K562 (cell line): ENCODE measurements at regions not wholly inside any gene's neighbourhood (a gene's known extent, or its start where the extent isn't known, plus 50 kb on each side); places are given as distances from the start of the nearest gene placed in this dataset.

Source experiments
- ATAC-seq: fragments of 200-7000 bp; cut with Tn5 transposase; 3 replicates; pipeline ENCODE4 v1.9.1; 2020; ENCODE audit warnings: moderate library complexity
- BruUV-seq: library from RNA; stranded (reverse); fragments of 400-500 nt; replicated peaks from 2 replicates; lab custom pipeline; 2021; lab: Mats Ljungman, UMichigan
- CTCF ChIA-PET: fragments of 300-600 bp; formaldehyde crosslinking; extraction: SDS; loops from one replicate; lab custom pipeline; 2021; ENCODE audit warnings: low intra/inter-chr PET ratio; lab: Yijun Ruan, JAX
- POLR2A ChIA-PET: fragments of 300-600, 350-650 bp; sonication (Branson Sonifier 250); formaldehyde crosslinking; extraction: SDS; loops from one replicate; lab custom pipeline; 2021; ENCODE audit warnings: antibody characterized with exemption, inconsistent platforms; lab: Yijun Ruan, JAX
- DNase-seq, 4 experiments: peaks; one replicate each; pipeline versions ENCODE4 v3.0.0 to v3.0.0-alpha.2; 2011 to 2018; ENCODE audit warnings: low spot score in 3 of 4, mixed read lengths in 3 of 4; ENCODE audit errors: extremely low read depth in 1 of 4
- FAIRE-seq: peaks from 2 replicates; lab custom pipeline; 2011; peaks lifted over from hg19 to GRCh38; lab: Jason Lieb, UNC
- H2AFZ ChIP-seq: 2 replicates; pipeline ENCODE4 v1.6.0; 2011; ENCODE audit warnings: low read depth, low read length, control low read depth, inconsistent platforms
- H3K27ac ChIP-seq: fragments of 200-600 bp; 3 replicates; pipeline ENCODE4 v1.8.0; 2011; ENCODE audit warnings: low read depth, mild to moderate bottlenecking, control low read depth, inconsistent platforms, low read length, moderate library complexity, mixed read lengths; ENCODE audit errors: extremely low read depth
- H3K27me3 ChIP-seq, 2 experiments: fragments of 300-600 bp in 1 of 2; 2 replicates in 1 of 2; 3 replicates in 1 of 2; pipeline versions ENCODE4 v1.6.0 to v1.8.0; 2011; ENCODE audit warnings: inconsistent platforms in 2 of 2, low read length in 2 of 2, mild to moderate bottlenecking in 1 of 2, mixed read lengths in 1 of 2, moderate library complexity in 1 of 2; ENCODE audit not compliant: control insufficient read depth in 2 of 2, insufficient read depth in 2 of 2
- H3K36me3 ChIP-seq: fragments of 300-600 bp; 3 replicates; pipeline ENCODE4 v1.8.0; 2011; ENCODE audit warnings: mild to moderate bottlenecking, low read length, inconsistent platforms; ENCODE audit not compliant: control insufficient read depth, insufficient read depth
- H3K4me1 ChIP-seq, 2 experiments: fragments of 200-600 bp in 1 of 2; replicated peaks in 1 of 2; 2 replicates in 1 of 2; 3 replicates in 1 of 2; pipeline versions ENCODE4 v1.5.1 to v1.8.0; 2011; ENCODE audit warnings: inconsistent platforms in 2 of 2, low read length in 2 of 2, mild to moderate bottlenecking in 1 of 2, mixed read lengths in 1 of 2, moderate library complexity in 1 of 2; ENCODE audit not compliant: control insufficient read depth in 2 of 2, insufficient read depth in 2 of 2
- H3K4me2 ChIP-seq: 2 replicates; pipeline ENCODE4 v1.6.1; 2011; ENCODE audit warnings: low read length, control low read depth, inconsistent platforms, mixed read lengths; ENCODE audit not compliant: insufficient read depth
- H3K4me3 ChIP-seq: fragments of 200-600 bp; sonication (generic), shearing (Covaris generic); 2 replicates; pipeline ENCODE4 v1.5.1; 2016; ENCODE audit warnings: control low read depth, inconsistent platforms
- H3K79me2 ChIP-seq: fragments of 200-600 bp; 3 replicates; pipeline ENCODE4 v1.8.0; 2011; ENCODE audit warnings: low read length, inconsistent platforms; ENCODE audit not compliant: control insufficient read depth, insufficient read depth
- H3K9ac ChIP-seq, 2 experiments: 2 replicates each; pipeline versions ENCODE4 v1.6.0 to v1.6.1; 2011; ENCODE audit warnings: low read depth in 2 of 2, low read length in 2 of 2, control low read depth in 1 of 2, inconsistent platforms in 1 of 2, mild to moderate bottlenecking in 1 of 2, mixed read lengths in 1 of 2; ENCODE audit not compliant: insufficient read depth in 1 of 2
- H3K9me1 ChIP-seq: one replicate; pipeline ENCODE4 v1.6.0; 2011; ENCODE audit warnings: inconsistent platforms, mild to moderate bottlenecking, low read length, moderate library complexity; ENCODE audit not compliant: control insufficient read depth, insufficient read depth
- H3K9me3 ChIP-seq: replicated peaks from 2 replicates; pipeline ENCODE4 v1.5.1; 2011; ENCODE audit warnings: low read depth, low read length, inconsistent platforms; ENCODE audit not compliant: control insufficient read depth, insufficient read depth
- H4K20me1 ChIP-seq: replicated peaks from 2 replicates; pipeline ENCODE4 v1.6.1; 2011; ENCODE audit warnings: low read length, inconsistent platforms, mixed read lengths; ENCODE audit not compliant: control insufficient read depth, insufficient read depth
- BDP1 ChIP-seq: IDR thresholded peaks from 3 replicates; pipeline ENCODE4 v1.6.1; 2011; ENCODE audit not compliant: insufficient read length, insufficient read depth
- CBFA2T3 ChIP-seq: fragments of 450-650 bp; IDR thresholded peaks from 2 replicates; pipeline ENCODE4 v1.6.1; 2017
- NFE2 ChIP-seq: IDR thresholded peaks from 2 replicates; pipeline ENCODE4 v1.6.1; 2014; ENCODE audit warnings: antibody characterized with exemption, low read depth
- SMAD3 ChIP-seq: fragments of 450-650 bp; formaldehyde crosslinking; conservative IDR thresholded peaks from 2 replicates; pipeline ENCODE4 v1.4.0; 2020; ENCODE audit warnings: mild to moderate bottlenecking
- STAT5A ChIP-seq: IDR thresholded peaks from 2 replicates; pipeline ENCODE4 v1.6.1; 2012; ENCODE audit warnings: low read length, inconsistent platforms, borderline replicate concordance
- in situ Hi-C: fragments of 300-500 bp; cut with MboI; formaldehyde crosslinking; loops from 4 replicates; pipeline ENCODE4 v1.15.0; 2018; ENCODE audit warnings: inconsistent platforms, mixed read lengths
- intact Hi-C: fragments of 100-400 bp; cut with micrococcal nuclease; formaldehyde crosslinking; loops from 2 replicates; pipeline ENCODE4 v1.14.2; 2022
- TF ChIP-seq, protein P1 (sequence below), 2 experiments: IDR thresholded peaks; 2 replicates each; pipeline ENCODE4 v1.6.1; 2011; ENCODE audit warnings: borderline replicate concordance in 1 of 2, control low read depth in 1 of 2, low read depth in 1 of 2, low read length in 1 of 2, mild to moderate bottlenecking in 1 of 2, mixed read lengths in 1 of 2, moderate library complexity in 1 of 2; ENCODE audit not compliant: insufficient read depth in 1 of 2, insufficient read length in 1 of 2, poor library complexity in 1 of 2, severe bottlenecking in 1 of 2; ENCODE audit errors: extremely low read depth in 1 of 2
- TF ChIP-seq, protein P2 (sequence below), 2 experiments: fragments of 450-650 bp; IDR thresholded peaks; 2 replicates each; pipeline ENCODE4 v1.6.1; 2018; ENCODE audit warnings: mild to moderate bottlenecking in 2 of 2, low read depth in 1 of 2; ENCODE audit not compliant: partially characterized antibody in 2 of 2

DNA sequence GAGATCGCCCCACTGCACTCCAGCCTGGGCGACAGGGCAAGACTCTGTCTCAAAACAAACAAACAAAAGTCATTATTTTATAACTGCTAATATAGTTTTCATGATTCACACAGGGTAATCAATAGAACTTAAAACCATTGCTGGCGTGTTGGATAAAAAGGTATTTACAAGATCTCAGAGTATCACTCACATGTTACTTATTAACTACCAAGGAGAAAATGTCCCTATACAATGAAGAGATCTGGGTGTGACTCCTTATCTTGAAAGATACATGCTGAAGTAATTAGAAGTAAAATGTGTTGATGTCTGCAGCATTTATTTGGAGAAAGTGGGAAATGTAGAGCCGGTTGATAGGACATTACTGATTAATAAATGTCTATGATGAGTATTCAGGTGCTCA lies 57.3 kb upstream of the PIK3C2G start (continued):
- TF ChIP-seq, protein P1, sequence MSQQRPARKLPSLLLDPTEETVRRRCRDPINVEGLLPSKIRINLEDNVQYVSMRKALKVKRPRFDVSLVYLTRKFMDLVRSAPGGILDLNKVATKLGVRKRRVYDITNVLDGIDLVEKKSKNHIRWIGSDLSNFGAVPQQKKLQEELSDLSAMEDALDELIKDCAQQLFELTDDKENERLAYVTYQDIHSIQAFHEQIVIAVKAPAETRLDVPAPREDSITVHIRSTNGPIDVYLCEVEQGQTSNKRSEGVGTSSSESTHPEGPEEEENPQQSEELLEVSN (IDR thresholded peaks at IDR 0.05; ENCODE audit: borderline replicate concordance in 1 of 2, extremely low read depth in 1 of 2, insufficient read depth in 1 of 2, insufficient read length in 1 of 2, low read depth in 1 of 2, low read length in 1 of 2, poor library complexity in 1 of 2, severe bottlenecking in 1 of 2), result no peak

DNA sequence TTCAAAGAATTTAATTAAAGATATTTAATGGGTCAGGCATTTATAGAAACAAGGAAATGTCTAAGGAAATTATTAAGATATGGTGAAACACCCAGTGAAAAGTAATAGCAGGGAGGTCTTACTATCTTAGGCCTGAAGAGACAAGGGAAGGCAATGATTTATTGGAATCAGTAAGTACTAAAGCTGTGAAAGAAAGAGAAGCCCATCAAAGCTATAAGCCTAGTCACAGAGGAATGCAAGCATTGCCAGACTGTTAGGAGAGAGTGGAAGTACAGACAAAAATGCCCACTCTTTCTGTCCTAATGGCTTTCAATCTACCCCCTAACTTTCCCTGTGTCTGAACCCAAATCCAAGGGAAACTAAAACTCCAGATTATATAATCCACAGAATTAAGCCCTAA lies 69.2 kb upstream of the PIK3C2G start:
- intact Hi-C loops, result no loop called here
- CTCF ChIA-PET, result no interaction called here
- no peaks in the 10 kb centered on the region for H3K36me3 ChIP-seq
- H3K9me3 ChIP-seq, result no peaks in the 10 kb centered on the region
- H3K27me3 ChIP-seq, result no peaks in the 10 kb centered on the region
- ATAC-seq (no peak), FAIRE-seq (no peak), DNase-seq (no peak)
- no peaks in the 10 kb centered on the region for H3K4me1 ChIP-seq
- H3K27ac ChIP-seq, result no peak overlapping the region
- no peak overlapping the region for H3K4me2 ChIP-seq
- no TSS peak for BruUV-seq
- H3K4me3 ChIP-seq, result no peak overlapping the region
- TF ChIP-seq BDP1 (no peak), STAT5A (no peak), NFE2 (no peak), SMAD3 (CRISPR knock-in tag) (no peak), CBFA2T3 (no peak)
- TF ChIP-seq, protein P2, sequence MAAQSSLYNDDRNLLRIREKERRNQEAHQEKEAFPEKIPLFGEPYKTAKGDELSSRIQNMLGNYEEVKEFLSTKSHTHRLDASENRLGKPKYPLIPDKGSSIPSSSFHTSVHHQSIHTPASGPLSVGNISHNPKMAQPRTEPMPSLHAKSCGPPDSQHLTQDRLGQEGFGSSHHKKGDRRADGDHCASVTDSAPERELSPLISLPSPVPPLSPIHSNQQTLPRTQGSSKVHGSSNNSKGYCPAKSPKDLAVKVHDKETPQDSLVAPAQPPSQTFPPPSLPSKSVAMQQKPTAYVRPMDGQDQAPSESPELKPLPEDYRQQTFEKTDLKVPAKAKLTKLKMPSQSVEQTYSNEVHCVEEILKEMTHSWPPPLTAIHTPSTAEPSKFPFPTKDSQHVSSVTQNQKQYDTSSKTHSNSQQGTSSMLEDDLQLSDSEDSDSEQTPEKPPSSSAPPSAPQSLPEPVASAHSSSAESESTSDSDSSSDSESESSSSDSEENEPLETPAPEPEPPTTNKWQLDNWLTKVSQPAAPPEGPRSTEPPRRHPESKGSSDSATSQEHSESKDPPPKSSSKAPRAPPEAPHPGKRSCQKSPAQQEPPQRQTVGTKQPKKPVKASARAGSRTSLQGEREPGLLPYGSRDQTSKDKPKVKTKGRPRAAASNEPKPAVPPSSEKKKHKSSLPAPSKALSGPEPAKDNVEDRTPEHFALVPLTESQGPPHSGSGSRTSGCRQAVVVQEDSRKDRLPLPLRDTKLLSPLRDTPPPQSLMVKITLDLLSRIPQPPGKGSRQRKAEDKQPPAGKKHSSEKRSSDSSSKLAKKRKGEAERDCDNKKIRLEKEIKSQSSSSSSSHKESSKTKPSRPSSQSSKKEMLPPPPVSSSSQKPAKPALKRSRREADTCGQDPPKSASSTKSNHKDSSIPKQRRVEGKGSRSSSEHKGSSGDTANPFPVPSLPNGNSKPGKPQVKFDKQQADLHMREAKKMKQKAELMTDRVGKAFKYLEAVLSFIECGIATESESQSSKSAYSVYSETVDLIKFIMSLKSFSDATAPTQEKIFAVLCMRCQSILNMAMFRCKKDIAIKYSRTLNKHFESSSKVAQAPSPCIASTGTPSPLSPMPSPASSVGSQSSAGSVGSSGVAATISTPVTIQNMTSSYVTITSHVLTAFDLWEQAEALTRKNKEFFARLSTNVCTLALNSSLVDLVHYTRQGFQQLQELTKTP (IDR thresholded peaks at IDR 0.05; ENCODE audit: low read depth in 1 of 2, partially characterized antibody in 2 of 2), result no peak
- H3K9ac ChIP-seq, result no peak overlapping the region
- in situ Hi-C loops, result no loop called here
- no peak overlapping the region for H2AFZ ChIP-seq
- POLR2A ChIA-PET, result no interaction called here
- no peaks in the 10 kb centered on the region for H4K20me1 ChIP-seq
- H3K9me1 ChIP-seq, result no peaks in the 10 kb centered on the region
- no peaks in the 10 kb centered on the region for H3K79me2 ChIP-seq
